HFFc6 (cell line): ENCODE measurements at regions not wholly inside any gene's neighbourhood (a gene's known extent, or its start where the extent isn't known, plus 50 kb on each side); places are given as distances from the start of the nearest gene placed in this dataset.

Experiments
- DNase-seq: peaks from one replicate; pipeline ENCODE4 v3.0.0-alpha.2; 2018
- H3K27ac Mint-ChIP-seq: 2 replicates; pipeline ENCODE4 v1.8.0; 2020; ENCODE audit warnings: mild to moderate bottlenecking, mixed read lengths
- H3K27me3 Mint-ChIP-seq: 2 replicates; pipeline ENCODE4 v1.8.0; 2021; ENCODE audit warnings: mild to moderate bottlenecking, moderate library complexity, mixed read lengths; ENCODE audit not compliant: insufficient read depth
- H3K36me3 Mint-ChIP-seq: 2 replicates; pipeline ENCODE4 v1.8.0; 2021; ENCODE audit warnings: low read depth, mixed read lengths
- H3K4me1 Mint-ChIP-seq: 2 replicates; pipeline ENCODE4 v1.8.0; 2020; ENCODE audit warnings: low read depth, mixed read lengths
- H3K4me3 Mint-ChIP-seq: 2 replicates; pipeline ENCODE4 v1.8.0; 2020; ENCODE audit warnings: mild to moderate bottlenecking, moderate library complexity, mixed read lengths
- H3K9me3 Mint-ChIP-seq: 2 replicates; pipeline ENCODE4 v1.8.0; 2020; ENCODE audit warnings: mild to moderate bottlenecking, mixed read lengths
- CTCF ChIP-seq: fragments of 200-600 bp; sonication (generic); IDR thresholded peaks from 2 replicates; pipeline ENCODE4 v1.5.0; 2021; ENCODE audit warnings: antibody characterized with exemption, mild to moderate bottlenecking

GRCh38 chr11:16468735-16469453, 112.5 kb upstream of the SOX6 start:
- H3K36me3 Mint-ChIP-seq = no peaks in the 10 kb centered on the region
- DNase-seq = no peak
- no peak for TF ChIP-seq CTCF
- H3K4me3 Mint-ChIP-seq = no peak overlapping the region
- no peaks in the 10 kb centered on the region for H3K27me3 Mint-ChIP-seq
- H3K27ac Mint-ChIP-seq = no peak overlapping the region
- peaks cover 15% of the 10 kb centered on the region for H3K9me3 Mint-ChIP-seq
- H3K4me1 Mint-ChIP-seq = no peaks in the 10 kb centered on the region; the same call in 1 of the 2 replicates

GRCh38 chr11:16460508-16460907, 104.2 kb upstream of the SOX6 start:
- peaks cover 12% of the 10 kb centered on the region; the same call in 1 of the 2 replicates for H3K9me3 Mint-ChIP-seq

GRCh38 chr11:16456366-16456765, 100.0 kb upstream of the SOX6 start:
- Mint-ChIP-seq H3K9me3 (peaks cover 8% of the 10 kb centered on the region; the same call in 1 of the 2 replicates), H3K27ac (no peak overlapping the region), H3K4me3 (no peak overlapping the region), H3K36me3 (no peaks in the 10 kb centered on the region), H3K4me1 (no peaks in the 10 kb centered on the region; the same call in 1 of the 2 replicates), H3K27me3 (no peaks in the 10 kb centered on the region)
- TF ChIP-seq CTCF = no peak
- no peak for DNase-seq

More at GRCh38 chr11:16460508-16460907, 104.2 kb upstream of the SOX6 start:
- Mint-ChIP-seq H3K27me3 (no peaks in the 10 kb centered on the region), H3K36me3 (no peaks in the 10 kb centered on the region), H3K4me3 (no peak overlapping the region), H3K4me1 (no peaks in the 10 kb centered on the region), H3K27ac (no peak overlapping the region)
- TF ChIP-seq CTCF = no peak
- DNase-seq = no peak

- Mint-ChIP-seq H3K4me1 (no peaks in the 10 kb centered on the region; the same call in 1 of the 2 replicates), H3K27ac (no peak overlapping the region), H3K27me3 (no peaks in the 10 kb centered on the region), H3K4me3 (no peak overlapping the region), H3K36me3 (no peaks in the 10 kb centered on the region), H3K9me3 (peaks cover 8% of the 10 kb centered on the region; the same call in 1 of the 2 replicates)
- no peak for DNase-seq
- no peak for TF ChIP-seq CTCF
These were observed 98.0 kb upstream of the SOX6 start for GRCh38 chr11:16454289-16454863.

GRCh38 chr11:16448123-16448717, 91.9 kb upstream of the SOX6 start:
- H3K4me3 Mint-ChIP-seq = no peak overlapping the region
- H3K36me3 Mint-ChIP-seq = no peaks in the 10 kb centered on the region
- no peak for TF ChIP-seq CTCF
- H3K4me1 Mint-ChIP-seq = no peaks in the 10 kb centered on the region; the same call in 1 of the 2 replicates
- no peak overlapping the region for H3K27ac Mint-ChIP-seq
- DNase-seq = no peak
- no peaks in the 10 kb centered on the region; the same call in 1 of the 2 replicates for H3K9me3 Mint-ChIP-seq
- no peaks in the 10 kb centered on the region; the same call in none of the 2 replicates for H3K27me3 Mint-ChIP-seq
